H1 (cell line): ENCODE measurements at regions not wholly inside any gene's neighbourhood (a gene's known extent, or its start where the extent isn't known, plus 50 kb on each side); places are given as distances from the start of the nearest gene placed in this dataset.

Experiments
- CTCF ChIA-PET: fragments of 300-600 bp; sonication (Branson Sonifier 250); formaldehyde crosslinking; loops from one replicate; lab custom pipeline; 2021; ENCODE audit not compliant: partially characterized antibody; lab: Charles Lee
- POLR2A ChIA-PET: fragments of 300-600 bp; sonication (Branson Sonifier 250); formaldehyde crosslinking; loops from one replicate; lab custom pipeline; 2021; ENCODE audit warnings: inconsistent platforms; ENCODE audit not compliant: partially characterized antibody; lab: Charles Lee
- DNase-seq, 2 experiments: peaks; one replicate each; pipeline versions ENCODE4 v3.0.0 to v3.0.0-alpha.2; 2010 to 2022; ENCODE audit warnings: low spot score in 2 of 2, low read depth in 1 of 2, mixed read lengths in 1 of 2
- FAIRE-seq: peaks from 2 replicates; lab custom pipeline; 2011; peaks lifted over from hg19 to GRCh38; lab: Jason Lieb, UNC
- H2AFZ ChIP-seq: 2 replicates; pipeline ENCODE4 v1.8.1; 2012; ENCODE audit warnings: low read length, inconsistent platforms
- H2AK5ac ChIP-seq: 2 replicates; pipeline ENCODE4 v1.6.1; 2013; ENCODE audit warnings: low read depth, low read length
- H2BK120ac ChIP-seq: replicated peaks from 2 replicates; pipeline ENCODE3; 2013; ENCODE audit warnings: low read depth, low read length, inconsistent platforms
- H2BK12ac ChIP-seq: 2 replicates; pipeline ENCODE4 v1.6.1; 2013; ENCODE audit warnings: low read depth, low read length
- H2BK15ac ChIP-seq: 2 replicates; pipeline ENCODE4 v1.6.1; 2013; ENCODE audit warnings: low read length
- H2BK20ac ChIP-seq: 2 replicates; pipeline ENCODE4 v1.6.1; 2013; ENCODE audit warnings: low read length
- H2BK5ac ChIP-seq: 2 replicates; pipeline ENCODE4 v1.6.1; 2013; ENCODE audit warnings: low read depth, low read length
- H3K14ac ChIP-seq: 2 replicates; pipeline ENCODE4 v1.6.1; 2013; ENCODE audit warnings: inconsistent platforms; ENCODE audit not compliant: insufficient read length
- H3K18ac ChIP-seq: 2 replicates; pipeline ENCODE4 v1.6.1; 2013; ENCODE audit warnings: low read length; ENCODE audit errors: extremely low read depth
- H3K23ac ChIP-seq: 2 replicates; pipeline ENCODE4 v1.6.1; 2013; ENCODE audit warnings: inconsistent platforms; ENCODE audit not compliant: insufficient read length
- H3K23me2 ChIP-seq: 2 replicates; pipeline ENCODE4 v1.6.1; 2013; ENCODE audit warnings: low read depth, low read length
- H3K27ac ChIP-seq: 2 replicates; pipeline ENCODE4 v1.6.1; 2011; ENCODE audit warnings: low read depth, low read length, inconsistent platforms
- H3K27me3 ChIP-seq, 4 experiments: replicated peaks in 1 of 4; 1 replicate in 1 of 4; 2 replicates in 3 of 4; pipeline versions ENCODE4 v1.6.1 to v1.8.1; 2011 to 2013; ENCODE audit warnings: low read length in 3 of 4, mild to moderate bottlenecking in 3 of 4, inconsistent platforms in 2 of 4, mixed read lengths in 2 of 4, moderate library complexity in 1 of 4; ENCODE audit not compliant: control insufficient read depth in 3 of 4, insufficient read depth in 3 of 4; ENCODE audit errors: extremely low read depth in 1 of 4
- H3K36me3 ChIP-seq, 4 experiments: 2 replicates each; pipeline versions ENCODE4 v1.6.1 to v1.8.1; 2011 to 2013; ENCODE audit warnings: mild to moderate bottlenecking in 4 of 4, low read length in 3 of 4, moderate library complexity in 2 of 4, control low read depth in 1 of 4, inconsistent platforms in 1 of 4; ENCODE audit not compliant: insufficient read depth in 4 of 4, control insufficient read depth in 2 of 4
- H3K4ac ChIP-seq: replicated peaks from 2 replicates; pipeline ENCODE3; 2013; ENCODE audit warnings: low read length, low read depth, mixed read lengths, inconsistent platforms; ENCODE audit not compliant: insufficient read length
- H3K4me1 ChIP-seq, 4 experiments: replicated peaks in 1 of 4; 1 replicate in 1 of 4; 2 replicates in 3 of 4; pipeline versions ENCODE4 v1.6.1 to v1.8.1; 2011 to 2013; ENCODE audit warnings: low read length in 3 of 4, inconsistent platforms in 2 of 4, mixed read lengths in 1 of 4; ENCODE audit not compliant: insufficient read depth in 4 of 4, control insufficient read depth in 3 of 4
- H3K4me2 ChIP-seq, 2 experiments: 2 replicates each; pipeline versions ENCODE4 v1.6.1 to v1.8.1; 2011 to 2013; ENCODE audit warnings: low read depth in 2 of 2, low read length in 2 of 2, control low read depth in 1 of 2, inconsistent platforms in 1 of 2, mild to moderate bottlenecking in 1 of 2; ENCODE audit not compliant: insufficient read depth in 1 of 2
- H3K4me3 ChIP-seq, 4 experiments: fragments of 200-600, 300-600 bp in 1 of 4; sonication (generic), shearing (Covaris generic), sonication (Bioruptor Twin) in 1 of 4; 2 replicates each; pipeline versions ENCODE4 v1.5.1 to v1.8.1; 2011 to 2016; ENCODE audit warnings: low read length in 4 of 4, low read depth in 3 of 4, control low read depth in 2 of 4, inconsistent platforms in 2 of 4, mild to moderate bottlenecking in 2 of 4, mixed read lengths in 1 of 4, moderate library complexity in 1 of 4; ENCODE audit not compliant: insufficient read depth in 2 of 4; ENCODE audit errors: extremely low read depth in 1 of 4
- H3K56ac ChIP-seq: replicated peaks from 2 replicates; pipeline ENCODE3; 2013; ENCODE audit warnings: low read depth, mild to moderate bottlenecking, mixed read lengths, low read length, inconsistent platforms; ENCODE audit not compliant: insufficient read length
- H3K79me1 ChIP-seq: 2 replicates; pipeline ENCODE4 v1.6.1; 2013; ENCODE audit warnings: low read depth, low read length, control low read depth
- H3K79me2 ChIP-seq, 2 experiments: 2 replicates each; pipeline versions ENCODE4 v1.6.1 to v1.8.1; 2012 to 2013; ENCODE audit warnings: low read length in 2 of 2, mild to moderate bottlenecking in 2 of 2, inconsistent platforms in 1 of 2; ENCODE audit not compliant: insufficient read depth in 2 of 2, control insufficient read depth in 1 of 2
- H3K9ac ChIP-seq, 4 experiments: replicated peaks in 1 of 4; 1 replicate in 1 of 4; 2 replicates in 3 of 4; pipeline versions ENCODE4 v1.6.1 to v1.8.1; 2011 to 2013; ENCODE audit warnings: low read depth in 3 of 4, low read length in 3 of 4, control low read depth in 2 of 4, mild to moderate bottlenecking in 2 of 4, moderate library complexity in 2 of 4, inconsistent platforms in 1 of 4; ENCODE audit errors: extremely low read depth in 1 of 4
- H3K9me3 ChIP-seq, 2 experiments: 2 replicates each; pipeline versions ENCODE4 v1.6.1 to v1.8.1; 2012 to 2013; ENCODE audit warnings: mild to moderate bottlenecking in 2 of 2, moderate library complexity in 2 of 2, control low read depth in 1 of 2, inconsistent platforms in 1 of 2, low read depth in 1 of 2, low read length in 1 of 2, mixed read lengths in 1 of 2; ENCODE audit not compliant: insufficient read depth in 2 of 2
- H4K20me1 ChIP-seq, 2 experiments: replicated peaks in 1 of 2; 2 replicates each; pipeline versions ENCODE3 to v1.8.1; 2011 to 2013; ENCODE audit warnings: inconsistent platforms in 2 of 2, low read length in 2 of 2, mild to moderate bottlenecking in 1 of 2; ENCODE audit not compliant: insufficient read depth in 2 of 2, control insufficient read depth in 1 of 2
- H4K5ac ChIP-seq: 2 replicates; pipeline ENCODE4 v1.6.1; 2013; ENCODE audit warnings: low read length, low read depth, mixed read lengths, inconsistent platforms; ENCODE audit not compliant: insufficient read length
- H4K8ac ChIP-seq: 2 replicates; pipeline ENCODE4 v1.8.0; 2013; ENCODE audit warnings: mild to moderate bottlenecking, moderate library complexity, low read length, inconsistent platforms; ENCODE audit not compliant: insufficient read depth; ENCODE audit errors: extremely low read depth
- H4K91ac ChIP-seq: replicated peaks from 2 replicates; pipeline ENCODE3; 2013; ENCODE audit warnings: low read length, mixed read lengths, inconsistent platforms; ENCODE audit not compliant: insufficient read length
- NRF1 ChIP-seq: IDR thresholded peaks from 2 replicates; pipeline ENCODE4 v1.6.1; 2011; ENCODE audit warnings: mild to moderate bottlenecking, low read depth, low read length, improper control_type of control experiment
- RBBP5 ChIP-seq: IDR thresholded peaks from 2 replicates; pipeline ENCODE4 v1.7.1; 2012; ENCODE audit warnings: low read depth, mild to moderate bottlenecking, inconsistent platforms, low read length, moderate library complexity, borderline replicate concordance
- RFX5 ChIP-seq: IDR thresholded peaks from 2 replicates; pipeline ENCODE4 v1.6.1; 2011; ENCODE audit warnings: low read depth, low read length, improper control_type of control experiment, borderline replicate concordance
- WGBS, 2 experiments: shearing (Covaris generic) in 1 of 2; methylation state at CpG; one replicate each; pipeline versions ENCODE4 v1.1.6 to v1.1.7; 2013 to 2015; ENCODE audit warnings: low lambda C conversion rate in 2 of 2, mixed read lengths in 2 of 2, inconsistent platforms in 1 of 2, low coverage in 1 of 2, missing lambda C conversion rate in 1 of 2; ENCODE audit not compliant: insufficient replicate concordance in 2 of 2, insufficient coverage in 1 of 2, insufficient read length in 1 of 2; ENCODE audit errors: extremely low coverage in 1 of 2, missing lambda C conversion rate in 1 of 2; 5-methylcytosine and 5-hydroxymethylcytosine counted together
- TF ChIP-seq, protein P1 (sequence below), 3 experiments: IDR thresholded peaks; 1 replicate in 2 of 3; 2 replicates in 1 of 3; pipeline versions ENCODE4 v1.5.1 to v1.6.1; 2011; ENCODE audit warnings: low read length in 3 of 3, mild to moderate bottlenecking in 3 of 3, inconsistent platforms in 2 of 3, low read depth in 1 of 3, moderate library complexity in 1 of 3; ENCODE audit not compliant: insufficient read depth in 1 of 3; ENCODE audit errors: control extremely low read depth in 1 of 3

DNA sequence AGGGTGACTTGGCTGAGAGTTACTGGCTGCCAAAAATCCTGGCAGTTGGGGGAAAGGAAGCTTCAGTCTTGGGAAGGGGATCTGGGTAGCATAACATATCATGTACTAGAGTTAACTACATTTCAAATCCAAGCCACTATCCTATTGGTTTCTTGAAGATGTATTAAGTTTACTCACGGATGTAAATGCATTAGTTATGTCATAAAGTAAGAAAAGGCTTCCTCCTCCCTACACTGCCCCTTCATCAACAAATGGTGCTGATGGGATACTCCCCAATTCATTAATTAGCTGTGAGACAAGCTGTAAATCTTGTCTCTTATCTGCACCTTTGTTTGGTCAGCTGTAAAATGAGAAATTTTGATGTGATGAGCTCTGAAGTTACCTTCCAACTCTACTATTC lies 150.1 kb upstream of the SOX5 start:
- H3K23me2 ChIP-seq = no peaks in the 10 kb centered on the region
- no peak overlapping the region for H3K27ac ChIP-seq
- TF ChIP-seq RBBP5 = no peak
- TF ChIP-seq RFX5 = no peak
- TF ChIP-seq, protein P1, sequence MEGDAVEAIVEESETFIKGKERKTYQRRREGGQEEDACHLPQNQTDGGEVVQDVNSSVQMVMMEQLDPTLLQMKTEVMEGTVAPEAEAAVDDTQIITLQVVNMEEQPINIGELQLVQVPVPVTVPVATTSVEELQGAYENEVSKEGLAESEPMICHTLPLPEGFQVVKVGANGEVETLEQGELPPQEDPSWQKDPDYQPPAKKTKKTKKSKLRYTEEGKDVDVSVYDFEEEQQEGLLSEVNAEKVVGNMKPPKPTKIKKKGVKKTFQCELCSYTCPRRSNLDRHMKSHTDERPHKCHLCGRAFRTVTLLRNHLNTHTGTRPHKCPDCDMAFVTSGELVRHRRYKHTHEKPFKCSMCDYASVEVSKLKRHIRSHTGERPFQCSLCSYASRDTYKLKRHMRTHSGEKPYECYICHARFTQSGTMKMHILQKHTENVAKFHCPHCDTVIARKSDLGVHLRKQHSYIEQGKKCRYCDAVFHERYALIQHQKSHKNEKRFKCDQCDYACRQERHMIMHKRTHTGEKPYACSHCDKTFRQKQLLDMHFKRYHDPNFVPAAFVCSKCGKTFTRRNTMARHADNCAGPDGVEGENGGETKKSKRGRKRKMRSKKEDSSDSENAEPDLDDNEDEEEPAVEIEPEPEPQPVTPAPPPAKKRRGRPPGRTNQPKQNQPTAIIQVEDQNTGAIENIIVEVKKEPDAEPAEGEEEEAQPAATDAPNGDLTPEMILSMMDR (IDR thresholded peaks at IDR 0.05; ENCODE audit: control extremely low read depth in 1 of 3, insufficient read depth in 1 of 3, low read depth in 1 of 3, low read length in 3 of 3) = no peak
- no peak for TF ChIP-seq NRF1
- H3K23ac ChIP-seq = no peak overlapping the region
- H3K79me1 ChIP-seq = no peaks in the 10 kb centered on the region
- no peak overlapping the region for H2BK20ac ChIP-seq
- 92% methylated on average over 1 of the region's 1 CpG; no CpG with 5 or more reads in 1 of the 2 experiments for WGBS, 2 experiments
- H3K9ac ChIP-seq = no peak overlapping the region
- no peak overlapping the region for H2AK5ac ChIP-seq
- H4K91ac ChIP-seq = no peak overlapping the region
- H3K9me3 ChIP-seq = no peaks in the 10 kb centered on the region
- no peak overlapping the region for H2BK5ac ChIP-seq
- no peaks in the 10 kb centered on the region for H3K36me3 ChIP-seq
- H3K56ac ChIP-seq = no peak overlapping the region
- no peak overlapping the region for H3K18ac ChIP-seq
- POLR2A ChIA-PET = no interaction called here
- H4K20me1 ChIP-seq = no peaks in the 10 kb centered on the region
- H3K4me1 ChIP-seq = no peaks in the 10 kb centered on the region
- H2AFZ ChIP-seq = no peak overlapping the region
- no peak overlapping the region for H3K4me2 ChIP-seq
- H3K79me2 ChIP-seq = no peaks in the 10 kb centered on the region
- no peak overlapping the region for H2BK12ac ChIP-seq
- no peak overlapping the region for H2BK120ac ChIP-seq
- no peak overlapping the region for H3K4ac ChIP-seq
- no peak overlapping the region for H2BK15ac ChIP-seq
- H4K8ac ChIP-seq = no peak overlapping the region
- no peak overlapping the region for H4K5ac ChIP-seq
- no peaks in the 10 kb centered on the region for H3K27me3 ChIP-seq
- CTCF ChIA-PET = no interaction called here
- H3K4me3 ChIP-seq = no peak overlapping the region
- FAIRE-seq = no peak
- H3K14ac ChIP-seq = no peak overlapping the region
- no peak for DNase-seq
